Astrocyte (in vitro differentiated cells and primary cell): ENCODE measurements at regions not wholly inside any gene's neighbourhood (a gene's known extent, or its start where the extent isn't known, plus 50 kb on each side); places are given as distances from the start of the nearest gene placed in this dataset.

Experiments
- DNase-seq: peaks from one replicate; pipeline ENCODE4 v3.0.0-alpha.2; 2010; ENCODE audit warnings: low read depth
- FAIRE-seq: peaks from 2 replicates; lab custom pipeline; 2011; peaks lifted over from hg19 to GRCh38; lab: Jason Lieb, UNC
- H2AFZ ChIP-seq: 2 replicates; pipeline ENCODE4 v1.6.0; 2012; ENCODE audit warnings: low read depth, low read length, inconsistent platforms
- H3K27ac ChIP-seq: 2 replicates; pipeline ENCODE4 v1.5.1; 2011; ENCODE audit warnings: low read depth, low read length, inconsistent platforms
- H3K27me3 ChIP-seq: 2 replicates; pipeline ENCODE4 v1.6.0; 2011; ENCODE audit warnings: low read length, inconsistent platforms; ENCODE audit not compliant: insufficient read depth
- H3K36me3 ChIP-seq: 2 replicates; pipeline ENCODE4 v1.5.1; 2011; ENCODE audit warnings: low read length, inconsistent platforms; ENCODE audit not compliant: insufficient read depth
- H3K4me1 ChIP-seq: 2 replicates; pipeline ENCODE4 v1.5.1; 2011; ENCODE audit warnings: low read length, inconsistent platforms; ENCODE audit not compliant: insufficient read depth
- H3K4me2 ChIP-seq: 2 replicates; pipeline ENCODE4 v1.6.0; 2012; ENCODE audit warnings: low read length, inconsistent platforms
- H3K4me3 ChIP-seq: 2 replicates; pipeline ENCODE4 v1.5.1; 2011; ENCODE audit warnings: low read depth, mild to moderate bottlenecking, low read length, inconsistent platforms; ENCODE audit not compliant: insufficient read depth
- H3K79me2 ChIP-seq: 2 replicates; pipeline ENCODE4 v1.6.0; 2012; ENCODE audit warnings: mild to moderate bottlenecking, low read length, inconsistent platforms; ENCODE audit not compliant: insufficient read depth
- H3K9ac ChIP-seq: 2 replicates; pipeline ENCODE4 v1.6.0; 2012; ENCODE audit warnings: mild to moderate bottlenecking, low read length, inconsistent platforms
- H3K9me3 ChIP-seq: 2 replicates; pipeline ENCODE4 v1.5.1; 2012; ENCODE audit warnings: low read depth, mild to moderate bottlenecking, low read length, inconsistent platforms; ENCODE audit not compliant: insufficient read depth
- H4K20me1 ChIP-seq: 2 replicates; pipeline ENCODE4 v1.6.0; 2012; ENCODE audit warnings: low read length, inconsistent platforms; ENCODE audit not compliant: insufficient read depth
- H3K27ac Mint-ChIP-seq: one replicate; pipeline ENCODE4 v1.8.0; 2021; ENCODE audit warnings: mild to moderate bottlenecking, mixed read lengths; ENCODE audit not compliant: unreplicated experiment
- H3K27me3 Mint-ChIP-seq: one replicate; pipeline ENCODE4 v1.8.0; 2021; ENCODE audit warnings: low read depth, mixed read lengths; ENCODE audit not compliant: unreplicated experiment
- H3K36me3 Mint-ChIP-seq: one replicate; pipeline ENCODE4 v1.8.0; 2021; ENCODE audit warnings: low read depth, mixed read lengths; ENCODE audit not compliant: unreplicated experiment
- H3K4me1 Mint-ChIP-seq: one replicate; pipeline ENCODE4 v1.8.0; 2021; ENCODE audit warnings: low read depth, mixed read lengths; ENCODE audit not compliant: unreplicated experiment
- H3K4me3 Mint-ChIP-seq: one replicate; pipeline ENCODE4 v1.8.0; 2021; ENCODE audit warnings: mild to moderate bottlenecking, moderate library complexity, mixed read lengths; ENCODE audit not compliant: unreplicated experiment
- H3K9me3 Mint-ChIP-seq: one replicate; pipeline ENCODE4 v1.8.0; 2021; ENCODE audit warnings: mild to moderate bottlenecking, mixed read lengths; ENCODE audit not compliant: unreplicated experiment
- CTCF ChIP-seq: IDR thresholded peaks from 2 replicates; pipeline ENCODE4 v1.5.1; 2011; ENCODE audit warnings: low read depth, mild to moderate bottlenecking, inconsistent platforms, low read length, moderate library complexity; ENCODE audit not compliant: insufficient read depth
- EZH2 ChIP-seq: IDR thresholded peaks from 2 replicates; pipeline ENCODE4 v1.6.1; 2012; ENCODE audit warnings: mild to moderate bottlenecking, low read length, inconsistent platforms; ENCODE audit not compliant: insufficient read depth

- Histone ChIP-seq H3K27me3 (no peaks in the 10 kb centered on the region), H3K36me3 (no peaks in the 10 kb centered on the region), H3K4me1 (no peaks in the 10 kb centered on the region), H3K9ac (no peak overlapping the region), H3K79me2 (no peaks in the 10 kb centered on the region), H3K4me2 (no peak overlapping the region), H4K20me1 (no peaks in the 10 kb centered on the region), H3K9me3 (no peaks in the 10 kb centered on the region), H3K27ac (no peak overlapping the region), H3K4me3 (no peak overlapping the region), H2AFZ (no peak overlapping the region)
- TF ChIP-seq CTCF: no peak
- TF ChIP-seq EZH2: no peak
- Mint-ChIP-seq H3K4me3 (no peak overlapping the region), H3K9me3 (no peaks in the 10 kb centered on the region), H3K4me1 (no peaks in the 10 kb centered on the region), H3K36me3 (no peaks in the 10 kb centered on the region), H3K27me3 (no peaks in the 10 kb centered on the region), H3K27ac (no peak overlapping the region)
- no peak for FAIRE-seq
- no peak for DNase-seq
These were observed 74.6 kb upstream of the KIF5B start for GRCh38 chr10:32130788-32131187.

GRCh38 chr10:32125023-32125422 lies 68.8 kb upstream of the KIF5B start:
- no peaks in the 10 kb centered on the region for H3K4me1 Mint-ChIP-seq
- Histone ChIP-seq H3K4me1 (no peaks in the 10 kb centered on the region), H3K9me3 (peaks cover 4% of the 10 kb centered on the region), H3K4me2 (no peak overlapping the region), H3K36me3 (no peaks in the 10 kb centered on the region), H4K20me1 (no peaks in the 10 kb centered on the region), H3K79me2 (no peaks in the 10 kb centered on the region), H3K9ac (no peak overlapping the region), H3K4me3 (no peak overlapping the region), H3K27me3 (peaks cover 3% of the 10 kb centered on the region), H2AFZ (no peak overlapping the region), H3K27ac (no peak overlapping the region)
- H3K27ac Mint-ChIP-seq: no peak overlapping the region
- no peaks in the 10 kb centered on the region for H3K36me3 Mint-ChIP-seq
- FAIRE-seq: no peak
- H3K27me3 Mint-ChIP-seq: peaks cover 9% of the 10 kb centered on the region
- H3K4me3 Mint-ChIP-seq: no peak overlapping the region
- DNase-seq: no peak
- H3K9me3 Mint-ChIP-seq: no peaks in the 10 kb centered on the region
- TF ChIP-seq EZH2 (no peak), CTCF (no peak)

GRCh38 chr10:32123021-32123420 lies 66.8 kb upstream of the KIF5B start:
- no peak overlapping the region for H3K27ac ChIP-seq
- H3K79me2 ChIP-seq: no peaks in the 10 kb centered on the region
- no peaks in the 10 kb centered on the region for H4K20me1 ChIP-seq
- peaks cover 3% of the 10 kb centered on the region for H3K27me3 ChIP-seq
- Mint-ChIP-seq H3K36me3 (no peaks in the 10 kb centered on the region), H3K4me3 (no peak overlapping the region), H3K4me1 (no peaks in the 10 kb centered on the region), H3K9me3 (no peaks in the 10 kb centered on the region), H3K27ac (no peak overlapping the region), H3K27me3 (peaks cover 9% of the 10 kb centered on the region)
- H3K9me3 ChIP-seq: peaks cover 4% of the 10 kb centered on the region
- no peaks in the 10 kb centered on the region for H3K36me3 ChIP-seq
- FAIRE-seq (no peak), DNase-seq (no peak)
- TF ChIP-seq CTCF: no peak
- TF ChIP-seq EZH2: no peak
- no peak overlapping the region for H3K4me2 ChIP-seq
- no peak overlapping the region for H2AFZ ChIP-seq
- H3K9ac ChIP-seq: no peak overlapping the region
- H3K4me3 ChIP-seq: no peak overlapping the region
- H3K4me1 ChIP-seq: no peaks in the 10 kb centered on the region
